Stimulated activated naive CD8-positive, alpha-beta T cell treated with anti-CD3 and anti-CD28 coated beads, Interleukin-15, Interleukin-2, amounts not matched to agents 100 ng/mL and 50 ng/mL, for 24 hours (primary cell): ENCODE measurements at regions not wholly inside any gene's neighbourhood (a gene's known extent, or its start where the extent isn't known, plus 50 kb on each side); places are given as distances from the start of the nearest gene placed in this dataset.

Experiments used
- H3K27ac Mint-ChIP-seq: one replicate; pipeline ENCODE4 v1.8.0; 2021; ENCODE audit warnings: mild to moderate bottlenecking, mixed read lengths
- H3K27me3 Mint-ChIP-seq: one replicate; pipeline ENCODE4 v1.8.0; 2021; ENCODE audit warnings: mixed read lengths
- H3K36me3 Mint-ChIP-seq: one replicate; pipeline ENCODE4 v1.8.0; 2021; ENCODE audit warnings: low read depth, mixed read lengths
- H3K4me1 Mint-ChIP-seq: one replicate; pipeline ENCODE4 v1.8.0; 2021; ENCODE audit warnings: low read depth, mixed read lengths
- H3K4me3 Mint-ChIP-seq: one replicate; pipeline ENCODE4 v1.8.0; 2021; ENCODE audit warnings: mild to moderate bottlenecking, mixed read lengths
- H3K9me3 Mint-ChIP-seq: one replicate; pipeline ENCODE4 v1.8.0; 2021; ENCODE audit warnings: mixed read lengths

DNA sequence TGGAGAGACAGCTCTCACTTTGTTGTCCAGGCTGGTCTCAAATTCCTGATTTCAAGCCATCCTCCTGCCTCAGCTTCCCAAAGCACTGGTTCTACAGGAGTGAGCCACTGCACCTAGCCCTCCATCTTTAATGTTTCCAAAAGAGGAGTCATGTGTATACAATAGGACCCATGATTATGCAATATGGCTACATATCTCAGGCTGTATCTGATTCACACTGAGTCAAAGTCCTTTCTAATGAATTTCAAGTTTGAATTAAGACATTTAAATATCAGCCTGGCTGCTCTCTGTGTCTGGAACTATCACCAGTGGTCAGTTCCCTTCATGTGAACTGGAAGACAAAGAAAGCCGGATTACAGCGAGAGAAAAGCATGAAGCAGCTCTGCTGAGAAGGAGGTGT lies 90.5 kb downstream of the MINAR1 start:
- H3K9me3 Mint-ChIP-seq = no peaks in the 10 kb centered on the region
- no peaks in the 10 kb centered on the region for H3K36me3 Mint-ChIP-seq
- no peak overlapping the region for H3K4me3 Mint-ChIP-seq
- H3K27ac Mint-ChIP-seq = no peak overlapping the region
- H3K27me3 Mint-ChIP-seq = peaks cover 1% of the 10 kb centered on the region
- H3K4me1 Mint-ChIP-seq = no peaks in the 10 kb centered on the region

DNA sequence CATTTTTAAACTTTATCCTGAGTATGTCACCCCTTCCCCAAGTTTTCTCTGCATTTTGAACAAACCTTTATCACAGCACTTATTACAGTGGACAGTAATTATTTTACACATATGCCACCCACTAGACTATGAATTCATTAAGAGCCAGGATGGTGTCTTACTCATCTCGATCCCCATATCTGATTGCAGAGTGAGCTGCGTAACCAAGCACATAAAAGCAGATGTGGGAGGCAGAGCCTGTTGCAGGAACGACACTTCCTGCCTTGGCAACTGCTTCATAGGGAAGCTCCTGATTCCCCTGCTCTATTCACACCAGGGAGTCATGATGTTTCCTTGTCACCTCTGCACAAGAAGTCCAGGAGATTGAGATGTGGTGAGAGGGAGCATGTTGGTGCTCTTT lies 91.1 kb downstream of the MINAR1 start:
- no peak overlapping the region for H3K4me3 Mint-ChIP-seq
- H3K4me1 Mint-ChIP-seq = no peaks in the 10 kb centered on the region
- H3K27ac Mint-ChIP-seq = no peak overlapping the region
- no peaks in the 10 kb centered on the region for H3K9me3 Mint-ChIP-seq
- no peaks in the 10 kb centered on the region for H3K36me3 Mint-ChIP-seq
- peaks cover 2% of the 10 kb centered on the region for H3K27me3 Mint-ChIP-seq

DNA sequence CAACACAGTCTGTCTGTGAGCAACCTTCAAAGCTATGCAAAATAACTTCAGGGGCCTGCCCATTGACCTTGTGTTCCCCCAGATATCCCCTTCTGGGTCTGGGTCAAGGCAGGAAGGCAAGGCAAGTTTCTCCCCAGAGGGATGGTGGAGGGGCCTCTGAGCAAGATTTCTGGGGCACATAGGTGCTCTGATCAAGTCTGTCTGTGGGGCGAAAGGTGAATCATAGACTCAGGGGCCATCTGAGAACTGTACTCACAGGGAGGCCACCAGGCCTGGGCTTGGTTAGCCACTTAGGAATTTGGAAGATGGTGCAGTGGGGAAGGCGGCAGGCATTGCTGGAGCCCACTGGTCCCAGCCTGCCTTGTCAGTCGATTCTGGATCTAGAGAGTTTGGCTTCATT lies 92.4 kb downstream of the MINAR1 start:
- no peaks in the 10 kb centered on the region for H3K9me3 Mint-ChIP-seq
- H3K27me3 Mint-ChIP-seq = peaks cover 6% of the 10 kb centered on the region
- no peak overlapping the region for H3K4me3 Mint-ChIP-seq
- H3K4me1 Mint-ChIP-seq = no peaks in the 10 kb centered on the region
- no peaks in the 10 kb centered on the region for H3K36me3 Mint-ChIP-seq
- H3K27ac Mint-ChIP-seq = no peak overlapping the region

- no peaks in the 10 kb centered on the region for H3K9me3 Mint-ChIP-seq
Observed at GRCh38 chr15:79526376-79526775, 94.2 kb downstream of the MINAR1 start.

GRCh38 chr15:79527821-79528220 lies 95.7 kb downstream of the MINAR1 start:
- no peaks in the 10 kb centered on the region for H3K36me3 Mint-ChIP-seq
- H3K9me3 Mint-ChIP-seq = no peaks in the 10 kb centered on the region
- H3K4me3 Mint-ChIP-seq = no peak overlapping the region
- H3K27ac Mint-ChIP-seq = no peak overlapping the region
- H3K4me1 Mint-ChIP-seq = no peaks in the 10 kb centered on the region
- H3K27me3 Mint-ChIP-seq = peaks cover 21% of the 10 kb centered on the region

More at GRCh38 chr15:79526376-79526775, 94.2 kb downstream of the MINAR1 start:
- H3K27ac Mint-ChIP-seq = no peak overlapping the region
- H3K27me3 Mint-ChIP-seq = peaks cover 17% of the 10 kb centered on the region
- no peaks in the 10 kb centered on the region for H3K36me3 Mint-ChIP-seq
- H3K4me1 Mint-ChIP-seq = no peaks in the 10 kb centered on the region
- H3K4me3 Mint-ChIP-seq = no peak overlapping the region

DNA sequence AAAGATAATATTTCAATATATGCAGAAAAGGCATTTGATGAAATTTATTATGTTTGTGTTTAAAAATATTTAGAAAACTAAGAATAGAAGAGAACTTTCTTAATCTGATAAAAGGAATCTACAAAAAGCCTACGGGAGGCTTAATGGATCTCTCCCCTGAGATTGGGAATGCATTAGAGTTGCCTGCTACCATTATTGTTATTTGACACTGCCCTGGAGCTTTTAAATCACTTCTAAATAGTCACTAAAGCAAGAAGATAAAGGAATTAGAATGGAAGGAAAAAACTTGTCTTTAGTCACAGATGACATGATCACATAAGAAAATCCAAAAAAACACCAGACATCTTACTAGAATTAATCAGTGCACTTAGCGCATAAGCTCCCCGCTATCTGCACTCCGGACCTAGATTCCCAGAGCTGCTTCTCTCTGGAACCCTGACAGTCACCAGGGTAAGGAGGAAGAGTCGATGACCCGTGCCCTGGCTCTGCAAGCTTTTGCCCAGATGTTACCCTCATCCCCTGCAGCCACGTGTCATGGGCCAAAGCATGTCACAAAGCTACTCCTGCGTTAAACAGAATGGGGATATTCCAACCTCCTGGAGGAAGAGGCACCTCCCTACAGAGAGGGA lies 97.1 kb downstream of the MINAR1 start:
- no peaks in the 10 kb centered on the region for H3K9me3 Mint-ChIP-seq
- H3K27me3 Mint-ChIP-seq = peaks cover 21% of the 10 kb centered on the region
- no peak overlapping the region for H3K4me3 Mint-ChIP-seq
- no peaks in the 10 kb centered on the region for H3K4me1 Mint-ChIP-seq
- no peaks in the 10 kb centered on the region for H3K36me3 Mint-ChIP-seq
- no peak overlapping the region for H3K27ac Mint-ChIP-seq

GRCh38 chr15:79535536-79535935 lies 103.4 kb downstream of the MINAR1 start:
- Mint-ChIP-seq H3K4me3 (no peak overlapping the region), H3K36me3 (no peaks in the 10 kb centered on the region), H3K27me3 (peaks cover 4% of the 10 kb centered on the region), H3K4me1 (no peaks in the 10 kb centered on the region), H3K27ac (no peak overlapping the region), H3K9me3 (no peaks in the 10 kb centered on the region)

- no peaks in the 10 kb centered on the region for H3K27me3 Mint-ChIP-seq
- H3K9me3 Mint-ChIP-seq = no peaks in the 10 kb centered on the region
- no peak overlapping the region for H3K27ac Mint-ChIP-seq
- no peaks in the 10 kb centered on the region for H3K4me1 Mint-ChIP-seq
- H3K4me3 Mint-ChIP-seq = no peak overlapping the region
- H3K36me3 Mint-ChIP-seq = no peaks in the 10 kb centered on the region
Observed at GRCh38 chr15:79538527-79538926, 106.4 kb downstream of the MINAR1 start.

GRCh38 chr15:79539401-79539800 lies 107.3 kb downstream of the MINAR1 start:
- Mint-ChIP-seq H3K27me3 (no peaks in the 10 kb centered on the region), H3K36me3 (no peaks in the 10 kb centered on the region), H3K9me3 (no peaks in the 10 kb centered on the region), H3K4me1 (no peaks in the 10 kb centered on the region), H3K4me3 (no peak overlapping the region), H3K27ac (no peak overlapping the region)

DNA sequence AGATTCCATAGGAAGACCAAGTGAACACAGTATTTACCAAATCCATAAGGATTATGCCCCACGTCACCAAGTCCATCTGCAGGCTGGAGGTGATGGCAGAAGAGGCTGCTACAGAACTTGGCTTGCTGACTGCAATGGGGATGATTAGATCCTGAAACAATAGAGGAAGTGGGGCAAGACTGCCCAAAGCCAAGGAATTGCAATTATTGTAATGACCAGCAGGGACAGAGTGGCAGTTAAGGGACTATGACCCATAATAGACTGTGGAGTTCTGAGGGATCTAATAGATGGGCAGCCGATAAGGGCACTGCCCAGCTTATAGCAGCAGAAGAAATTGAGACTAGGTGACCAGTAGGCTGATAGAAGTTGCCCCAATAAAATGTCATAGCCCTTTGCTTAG lies 108.4 kb downstream of the MINAR1 start:
- Mint-ChIP-seq H3K4me3 (no peak overlapping the region), H3K36me3 (no peaks in the 10 kb centered on the region), H3K27ac (no peak overlapping the region), H3K9me3 (no peaks in the 10 kb centered on the region), H3K4me1 (no peaks in the 10 kb centered on the region), H3K27me3 (no peaks in the 10 kb centered on the region)

GRCh38 chr15:79541196-79541595 lies 109.1 kb downstream of the MINAR1 start:
- Mint-ChIP-seq H3K4me3 (no peak overlapping the region), H3K9me3 (no peaks in the 10 kb centered on the region), H3K27ac (no peak overlapping the region), H3K4me1 (no peaks in the 10 kb centered on the region), H3K27me3 (no peaks in the 10 kb centered on the region), H3K36me3 (no peaks in the 10 kb centered on the region)

- Mint-ChIP-seq H3K4me1 (no peaks in the 10 kb centered on the region), H3K27ac (no peak overlapping the region), H3K27me3 (no peaks in the 10 kb centered on the region), H3K9me3 (no peaks in the 10 kb centered on the region), H3K4me3 (no peak overlapping the region), H3K36me3 (no peaks in the 10 kb centered on the region)
Observed at GRCh38 chr15:79543097-79543496, 111.0 kb downstream of the MINAR1 start.

GRCh38 chr15:79549196-79549595 lies 117.1 kb downstream of the MINAR1 start:
- Mint-ChIP-seq H3K4me1 (no peaks in the 10 kb centered on the region), H3K9me3 (no peaks in the 10 kb centered on the region), H3K27me3 (peaks cover 16% of the 10 kb centered on the region), H3K36me3 (no peaks in the 10 kb centered on the region), H3K4me3 (no peak overlapping the region), H3K27ac (no peak overlapping the region)

DNA sequence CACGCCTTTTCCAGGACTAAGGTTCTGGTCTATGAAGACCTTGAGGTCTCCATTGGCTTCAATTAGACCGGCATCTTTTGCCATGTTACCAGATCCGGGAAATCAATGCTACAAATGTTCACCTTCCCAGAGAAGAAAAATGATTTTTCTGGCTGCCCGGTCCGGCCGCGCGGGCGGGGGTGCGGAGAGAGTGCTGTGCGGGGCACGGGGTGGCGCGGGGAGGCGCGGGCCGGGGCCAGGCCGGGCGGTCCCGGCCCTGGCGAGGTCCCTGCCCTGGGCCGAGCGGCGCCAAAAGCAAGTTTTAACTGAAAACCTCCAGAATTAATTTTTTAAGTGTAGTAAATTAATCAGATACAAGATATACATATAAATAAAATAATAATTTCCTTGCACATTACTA lies 128.2 kb downstream of the MINAR1 start:
- H3K9me3 Mint-ChIP-seq = no peaks in the 10 kb centered on the region
- peaks cover 23% of the 10 kb centered on the region for H3K27me3 Mint-ChIP-seq
- H3K27ac Mint-ChIP-seq = no peak overlapping the region
- H3K4me3 Mint-ChIP-seq = no peak overlapping the region
- no peaks in the 10 kb centered on the region for H3K36me3 Mint-ChIP-seq
- H3K4me1 Mint-ChIP-seq = no peaks in the 10 kb centered on the region

GRCh38 chr15:79561982-79562381 lies 129.8 kb downstream of the MINAR1 start:
- H3K36me3 Mint-ChIP-seq = no peaks in the 10 kb centered on the region
- no peaks in the 10 kb centered on the region for H3K9me3 Mint-ChIP-seq
- H3K4me1 Mint-ChIP-seq = no peaks in the 10 kb centered on the region
- no peak overlapping the region for H3K27ac Mint-ChIP-seq
- peaks cover 23% of the 10 kb centered on the region for H3K27me3 Mint-ChIP-seq
- no peak overlapping the region for H3K4me3 Mint-ChIP-seq

DNA sequence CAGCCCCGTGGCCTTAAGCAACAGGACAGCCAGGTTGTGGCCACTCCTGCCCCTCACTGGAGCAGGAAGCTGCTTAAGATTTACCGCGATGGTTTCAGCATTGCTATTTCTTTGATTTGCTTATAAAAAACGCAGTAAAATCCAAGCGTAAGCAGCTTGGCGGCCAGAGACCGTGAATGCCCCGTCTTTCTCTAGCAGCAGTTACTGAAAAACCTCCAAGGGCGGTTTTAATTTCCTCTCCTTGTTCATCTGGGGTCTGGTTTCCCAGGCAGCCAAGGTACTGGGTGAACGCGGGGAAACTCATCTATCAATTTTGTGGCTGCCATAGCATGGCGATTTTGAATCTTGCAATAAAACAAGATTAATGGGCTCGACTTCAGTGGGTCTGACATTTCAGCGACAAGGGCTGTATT lies 130.3 kb downstream of the MINAR1 start:
- Mint-ChIP-seq H3K9me3 (no peaks in the 10 kb centered on the region), H3K27me3 (peaks cover 25% of the 10 kb centered on the region), H3K4me1 (no peaks in the 10 kb centered on the region), H3K36me3 (no peaks in the 10 kb centered on the region), H3K4me3 (no peak overlapping the region), H3K27ac (no peak overlapping the region)
